Spleen (tissue), 11 donors: ENCODE measurements at regions not wholly inside any gene's neighbourhood (a gene's known extent, or its start where the extent isn't known, plus 50 kb on each side); places are given as distances from the start of the nearest gene placed in this dataset.

Source experiments
- DNase-seq: peaks from one replicate; pipeline ENCODE4 v3.0.0-alpha.2; 2020
- H3K27ac ChIP-seq, 8 donors: fragments of 200-600 bp; sonication (generic) in 7 of 8; 1 replicate in 4 of 8; 2 replicates in 4 of 8; pipeline versions ENCODE4 v1.5.0 to v1.8.0; 2016 to 2021; ENCODE audit warnings: inconsistent platforms in 4 of 8, mild to moderate bottlenecking in 4 of 8, moderate library complexity in 1 of 8
- H3K27me3 ChIP-seq, 7 donors: fragments of 200-600 bp; sonication (generic) in 6 of 7; replicated peaks in 1 of 7; 1 replicate in 4 of 7; 2 replicates in 3 of 7; pipeline versions ENCODE4 v1.5.0 to v1.8.0; 2016 to 2021; ENCODE audit warnings: inconsistent platforms in 3 of 7, mild to moderate bottlenecking in 1 of 7
- H3K36me3 ChIP-seq, 6 donors: fragments of 200-600 bp; sonication (generic) in 5 of 6; 1 replicate in 4 of 6; 2 replicates in 2 of 6; pipeline versions ENCODE4 v1.5.0 to v1.8.0; 2016 to 2021; ENCODE audit warnings: inconsistent platforms in 2 of 6
- H3K4me1 ChIP-seq, 6 donors: fragments of 200-600 bp; sonication (generic) in 5 of 6; 1 replicate in 3 of 6; 2 replicates in 3 of 6; pipeline versions ENCODE4 v1.5.0 to v1.8.0; 2016 to 2021; ENCODE audit warnings: inconsistent platforms in 3 of 6
- H3K4me3 ChIP-seq, 8 donors: fragments of 200-600 bp; sonication (generic) in 7 of 8; 1 replicate in 4 of 8; 2 replicates in 4 of 8; pipeline versions ENCODE4 v1.5.0 to v1.8.0; 2016 to 2021; ENCODE audit warnings: inconsistent platforms in 4 of 8, mild to moderate bottlenecking in 4 of 8, moderate library complexity in 2 of 8
- H3K9me3 ChIP-seq, 8 donors: fragments of 200-600 bp; sonication (generic) in 7 of 8; 1 replicate in 4 of 8; 2 replicates in 4 of 8; pipeline versions ENCODE4 v1.5.0 to v1.8.0; 2016 to 2021; ENCODE audit warnings: inconsistent platforms in 4 of 8
- CTCF ChIP-seq, 11 experiments: fragments of 200-600 bp in 7 of 11; fragments of 450-650 bp in 4 of 11; sonication (generic) in 4 of 11; IDR thresholded peaks in 8 of 11; conservative IDR thresholded peaks in 3 of 11; 1 replicate in 7 of 11; 2 replicates in 4 of 11; pipeline versions ENCODE4 v1.4.0 to v1.8.0; 2016 to 2021; ENCODE audit warnings: antibody characterized with exemption in 11 of 11, inconsistent platforms in 4 of 11, mild to moderate bottlenecking in 1 of 11
- POLR2A ChIP-seq, 3 donors: fragments of 450-650 bp; IDR thresholded peaks; one replicate each; pipeline ENCODE4 v1.5.1; 2017; ENCODE audit warnings: antibody characterized with exemption in 3 of 3, mild to moderate bottlenecking in 1 of 3
- POLR2AphosphoS5 ChIP-seq, 3 donors: sonication (generic); formaldehyde crosslinking; IDR thresholded peaks; one replicate each; pipeline ENCODE4 v1.5.1; 2017; ENCODE audit warnings: antibody characterized with exemption in 3 of 3
- WGBS, 5 donors: extraction: QIAGEN DNeasy Blood & Tissue Kit in 3 of 5; methylation state at CpG; one replicate each; pipeline versions ENCODE4 v1.1.5 to v1.1.7; 2013 to 2018; 5-methylcytosine and 5-hydroxymethylcytosine counted together
- intact Hi-C: fragments of 100-400 bp; cut with DNase I; formaldehyde crosslinking; loops from one replicate; pipeline ENCODE4 v1.15.0; 2023; ENCODE audit warnings: low total_unique reads
- donor health status: healthy with polysubstance abuse.
- donor health status: DM: no; HTN: no; CAD: no; lungs with moderate emphysema.
- donor health status: DM: no; HTN: no; CAD: no.
- donor health status: Bipolar disorder and iron deficiency.
- donor health status: healthy.
- donor health status: DM: no; HTN: no; CAD: no.
- donor health status: DM: yes; HTN: yes; CAD: no.

GRCh38 chr2:121092095-121092494, 192.9 kb downstream of the TFCP2L1 start:
- peaks cover 0 to 6% (median 0%) of the 10 kb centered on the region in 8 donors for H3K9me3 ChIP-seq
- H3K4me1 ChIP-seq = no peaks in the 10 kb centered on the region
- intact Hi-C loops = loop anchor here (10.0 kb wide), 1 partner anchor 233 kb away; no protein-coding TSS in a partner anchor
- H3K27ac ChIP-seq = no peak overlapping the region
- no peak overlapping the region for H3K4me3 ChIP-seq
- no peak for TF ChIP-seq CTCF (IDR thresholded peaks at IDR 0.05 in 8 of 11, conservative IDR thresholded peaks at IDR 0.05 in 3 of 11)
- no peak for TF ChIP-seq POLR2A (IDR thresholded peaks at IDR 0.05)
- no peak for TF ChIP-seq POLR2AphosphoS5 (IDR thresholded peaks at IDR 0.05)
- no peak for DNase-seq
- 72 to 96% (median 90%) methylated on average over 2 of the region's 2 CpGs for WGBS, 5 donors
- H3K36me3 ChIP-seq = no peaks in the 10 kb centered on the region
- H3K27me3 ChIP-seq = peaks cover 0 to 26% (median 0%) of the 10 kb centered on the region in 7 donors

GRCh38 chr2:121093692-121094091, 191.3 kb downstream of the TFCP2L1 start:
- peaks cover 0 to 26% (median 0%) of the 10 kb centered on the region in 7 donors for H3K27me3 ChIP-seq
- no peaks in the 10 kb centered on the region for H3K36me3 ChIP-seq
- no peak overlapping the region for H3K27ac ChIP-seq
- peaks cover 0 to 6% (median 0%) of the 10 kb centered on the region in 8 donors for H3K9me3 ChIP-seq
- no peak overlapping the region for H3K4me3 ChIP-seq
- intact Hi-C loops = loop anchor here (10.0 kb wide), 1 partner anchor 231 kb away; no protein-coding TSS in a partner anchor
- no peak for TF ChIP-seq POLR2A (IDR thresholded peaks at IDR 0.05)
- TF ChIP-seq CTCF (IDR thresholded peaks at IDR 0.05 in 8 of 11, conservative IDR thresholded peaks at IDR 0.05 in 3 of 11) = no peak
- no peak for TF ChIP-seq POLR2AphosphoS5 (IDR thresholded peaks at IDR 0.05)
- no peak for DNase-seq
- WGBS, 5 donors = 57 to 80% (median 61%) methylated on average over 2 of the region's 2 CpGs
- no peaks in the 10 kb centered on the region for H3K4me1 ChIP-seq

GRCh38 chr2:121094101-121094500, 190.9 kb downstream of the TFCP2L1 start:
- DNase-seq = peak; percentile 14
- Histone ChIP-seq H3K36me3 (no peaks in the 10 kb centered on the region), H3K4me1 (no peaks in the 10 kb centered on the region), H3K4me3 (no peak overlapping the region), H3K9me3 (peaks cover 0 to 6% (median 0%) of the 10 kb centered on the region in 8 donors), H3K27me3 (peaks cover 0 to 26% (median 0%) of the 10 kb centered on the region in 7 donors), H3K27ac (no peak overlapping the region)
- intact Hi-C loops = loop anchor here (10.0 kb wide), 1 partner anchor 231 kb away; no protein-coding TSS in a partner anchor
- WGBS, 5 donors = 75 to 87% (median 82%) methylated on average over 3 of the region's 3 CpGs
- TF ChIP-seq CTCF (IDR thresholded peaks at IDR 0.05 in 8 of 11, conservative IDR thresholded peaks at IDR 0.05 in 3 of 11) (no peak), POLR2AphosphoS5 (IDR thresholded peaks at IDR 0.05) (no peak), POLR2A (IDR thresholded peaks at IDR 0.05) (no peak)

- H3K4me1 ChIP-seq = no peaks in the 10 kb centered on the region
- WGBS, 5 donors = 85 to 98% (median 88%) methylated on average over 3 of the region's 3 CpGs
- H3K9me3 ChIP-seq = peaks cover 0 to 6% (median 0%) of the 10 kb centered on the region in 8 donors
- intact Hi-C loops = loop anchor here (10.0 kb wide), 1 partner anchor 230 kb away; no protein-coding TSS in a partner anchor
- DNase-seq = no peak
- peaks cover 0 to 26% (median 0%) of the 10 kb centered on the region in 7 donors for H3K27me3 ChIP-seq
- H3K36me3 ChIP-seq = no peaks in the 10 kb centered on the region
- no peak for TF ChIP-seq POLR2AphosphoS5 (IDR thresholded peaks at IDR 0.05)
- no peak for TF ChIP-seq POLR2A (IDR thresholded peaks at IDR 0.05)
- no peak for TF ChIP-seq CTCF (IDR thresholded peaks at IDR 0.05 in 8 of 11, conservative IDR thresholded peaks at IDR 0.05 in 3 of 11)
- H3K27ac ChIP-seq = no peak overlapping the region
- H3K4me3 ChIP-seq = no peak overlapping the region
Measured at GRCh38 chr2:121094845-121095244, 190.2 kb downstream of the TFCP2L1 start.
